Type B pancreatic cell (in vitro differentiated cells): ENCODE measurements at regions not wholly inside any gene's neighbourhood (a gene's known extent, or its start where the extent isn't known, plus 50 kb on each side); places are given as distances from the start of the nearest gene placed in this dataset.

Source experiments
- DNase-seq: peaks from one replicate; pipeline ENCODE4 v3.0.0; 2021; ENCODE audit warnings: mixed read lengths; ENCODE audit not compliant: unreplicated experiment; ENCODE audit errors: extremely low spot score
- H3K27ac Mint-ChIP-seq: 2 replicates; pipeline ENCODE4 v1.8.0; 2021; ENCODE audit warnings: mild to moderate bottlenecking, mixed read lengths
- H3K27me3 Mint-ChIP-seq: 2 replicates; pipeline ENCODE4 v1.8.0; 2021; ENCODE audit warnings: mixed read lengths
- H3K36me3 Mint-ChIP-seq: 2 replicates; pipeline ENCODE4 v1.8.0; 2021; ENCODE audit warnings: mixed read lengths
- H3K4me1 Mint-ChIP-seq: one replicate; pipeline ENCODE4 v1.8.0; 2021; ENCODE audit warnings: mixed read lengths; ENCODE audit not compliant: unreplicated experiment
- H3K4me3 Mint-ChIP-seq: 2 replicates; pipeline ENCODE4 v1.8.0; 2021; ENCODE audit warnings: mild to moderate bottlenecking, mixed read lengths
- H3K9me3 Mint-ChIP-seq: 2 replicates; pipeline ENCODE4 v1.8.0; 2021; ENCODE audit warnings: mixed read lengths
- CTCF ChIP-seq: fragments of 200-600 bp; sonication (generic); conservative IDR thresholded peaks from 2 replicates; pipeline ENCODE4 v1.5.0; 2021; ENCODE audit warnings: antibody characterized with exemption, mild to moderate bottlenecking

- no peak for DNase-seq
- Mint-ChIP-seq H3K36me3 (no peaks in the 10 kb centered on the region), H3K27me3 (no peaks in the 10 kb centered on the region), H3K4me1 (peaks cover 6% of the 10 kb centered on the region), H3K4me3 (no peak overlapping the region), H3K9me3 (no peaks in the 10 kb centered on the region), H3K27ac (no peak overlapping the region)
- TF ChIP-seq CTCF = no peak
Measured at GRCh38 chr3:72055436-72055835, 270.5 kb upstream of the PROK2 start.

- no peak for TF ChIP-seq CTCF
- Mint-ChIP-seq H3K4me1 (peaks cover 6% of the 10 kb centered on the region), H3K9me3 (no peaks in the 10 kb centered on the region), H3K4me3 (no peak overlapping the region), H3K27me3 (no peaks in the 10 kb centered on the region), H3K27ac (no peak overlapping the region), H3K36me3 (no peaks in the 10 kb centered on the region)
- no peak for DNase-seq
Measured at GRCh38 chr3:72054976-72055375, 270.0 kb upstream of the PROK2 start.

GRCh38 chr3:72052841-72053409 lies 268.0 kb upstream of the PROK2 start:
- no peak overlapping the region for H3K27ac Mint-ChIP-seq
- TF ChIP-seq CTCF = no peak
- H3K4me3 Mint-ChIP-seq = no peak overlapping the region
- no peaks in the 10 kb centered on the region for H3K36me3 Mint-ChIP-seq
- peaks cover 5% of the 10 kb centered on the region for H3K4me1 Mint-ChIP-seq
- H3K9me3 Mint-ChIP-seq = no peaks in the 10 kb centered on the region
- no peaks in the 10 kb centered on the region for H3K27me3 Mint-ChIP-seq
- DNase-seq = no peak

GRCh38 chr3:72050771-72051170 lies 265.8 kb upstream of the PROK2 start:
- no peak for TF ChIP-seq CTCF
- H3K4me3 Mint-ChIP-seq = no peak overlapping the region
- no peak overlapping the region for H3K27ac Mint-ChIP-seq
- no peaks in the 10 kb centered on the region for H3K27me3 Mint-ChIP-seq
- DNase-seq = no peak
- H3K4me1 Mint-ChIP-seq = no peaks in the 10 kb centered on the region
- H3K9me3 Mint-ChIP-seq = no peaks in the 10 kb centered on the region
- no peaks in the 10 kb centered on the region for H3K36me3 Mint-ChIP-seq

- Mint-ChIP-seq H3K27me3 (no peaks in the 10 kb centered on the region), H3K4me1 (no peaks in the 10 kb centered on the region), H3K4me3 (no peak overlapping the region), H3K27ac (no peak overlapping the region), H3K9me3 (no peaks in the 10 kb centered on the region), H3K36me3 (no peaks in the 10 kb centered on the region)
- DNase-seq = no peak
- no peak for TF ChIP-seq CTCF
Measured at GRCh38 chr3:72050048-72050632, 265.2 kb upstream of the PROK2 start.
